Erythroblast (primary cell): ENCODE measurements at regions not wholly inside any gene's neighbourhood (a gene's known extent, or its start where the extent isn't known, plus 50 kb on each side); places are given as distances from the start of the nearest gene placed in this dataset.

ENCODE experiments used
- DNase-seq, 2 experiments: peaks; one replicate each; lab custom pipeline; 2025; lab: John Stamatoyannopoulos, UW
- GATA1 ChIP-seq: IDR thresholded peaks from 2 replicates; pipeline ENCODE4 v1.6.1; 2011; ENCODE audit warnings: low read depth, mild to moderate bottlenecking, control low read depth, low read length, moderate library complexity
- POLR2A ChIP-seq: IDR thresholded peaks from 2 replicates; pipeline ENCODE4 v1.6.1; 2011; ENCODE audit warnings: mild to moderate bottlenecking, low read length

DNA sequence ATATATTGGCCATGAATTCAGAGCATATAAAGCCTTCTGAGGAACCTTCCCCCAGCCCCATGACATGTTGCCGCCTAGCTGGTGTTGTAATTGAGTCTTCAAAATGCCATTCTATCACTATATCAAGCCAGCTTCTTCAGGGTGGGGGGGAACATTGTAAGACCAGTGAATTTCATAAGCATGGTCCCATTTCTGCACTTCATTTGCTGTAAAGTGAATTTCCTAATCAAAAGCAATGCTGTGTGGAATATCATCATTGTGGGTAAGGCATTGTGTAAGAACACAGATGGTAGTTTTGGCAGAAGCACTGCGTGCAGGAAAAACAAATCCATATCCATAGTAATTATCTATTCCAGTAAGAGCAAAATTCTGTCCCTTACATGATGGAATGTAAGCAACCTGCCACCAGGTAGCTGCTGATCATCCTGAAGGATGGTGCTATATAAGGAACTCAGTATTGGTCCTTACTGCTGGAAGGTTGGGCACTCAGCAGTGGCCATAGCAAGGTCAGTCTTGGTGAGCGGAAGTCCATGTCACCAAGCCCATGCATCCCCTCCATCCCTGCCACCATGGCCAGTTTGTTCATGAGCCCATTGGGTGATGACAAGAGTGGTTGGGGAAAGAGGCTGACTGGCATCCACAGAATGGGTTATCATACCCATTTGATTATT lies 159.4 kb downstream of the COPS8 start:
- TF ChIP-seq POLR2A (no peak), GATA1 (no peak)
- no peak for DNase-seq

DNA sequence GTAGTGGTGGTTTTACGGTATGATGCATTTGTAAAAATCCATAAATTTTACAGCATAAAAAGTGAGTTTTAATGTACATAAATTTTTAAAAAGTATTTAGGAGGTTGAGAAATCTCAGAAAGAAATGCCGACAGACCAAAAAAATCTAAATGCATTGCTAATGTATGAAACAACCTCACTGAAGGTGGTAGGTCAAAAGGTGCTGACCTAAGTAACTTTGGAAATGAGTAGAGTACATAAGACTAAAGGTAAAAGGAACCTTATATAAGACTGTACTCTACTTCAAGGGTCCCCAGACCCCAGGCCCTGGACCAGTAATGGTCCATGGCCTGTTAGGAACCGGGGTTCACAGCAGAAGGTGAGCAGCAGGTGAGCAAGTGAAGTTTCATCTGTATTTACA lies 163.4 kb downstream of the COL6A3 start:
- TF ChIP-seq POLR2A (no peak), GATA1 (no peak)
- no peak for DNase-seq

- TF ChIP-seq POLR2A (no peak), GATA1 (no peak)
- no peak for DNase-seq
These were observed 162.0 kb downstream of the COL6A3 start for GRCh38 chr2:237251986-237252385.

DNA sequence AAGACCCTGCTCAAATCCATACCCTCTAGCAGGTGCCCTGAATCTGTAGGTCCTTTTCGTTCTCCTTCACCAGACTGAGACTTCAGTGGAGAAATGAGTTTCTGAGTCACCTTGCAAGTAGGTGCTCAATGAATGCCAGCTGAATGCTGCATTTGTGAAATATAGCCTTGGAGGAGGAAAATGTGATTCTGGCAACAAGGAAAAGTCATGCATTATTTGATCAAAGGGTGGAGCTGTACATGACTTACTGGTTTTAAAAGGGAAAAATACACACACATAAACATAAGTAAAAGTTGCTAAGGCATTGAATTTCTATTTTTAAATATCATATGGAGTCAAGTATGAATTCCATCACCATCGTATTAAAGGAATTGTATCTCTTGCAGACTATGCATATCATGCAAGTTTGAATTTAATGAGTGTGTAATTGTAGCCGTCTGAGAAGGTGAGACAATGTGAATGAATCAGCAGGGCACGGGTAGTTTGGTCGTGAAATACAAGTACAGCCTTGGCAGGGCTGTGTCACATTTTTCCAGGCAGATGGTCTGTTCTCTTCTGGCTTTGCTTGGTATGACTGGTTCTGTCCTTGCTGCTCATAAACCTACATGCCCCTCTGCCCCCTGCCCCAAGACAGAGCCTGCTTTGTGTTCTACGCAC lies 160.8 kb downstream of the COL6A3 start:
- no peak for DNase-seq
- TF ChIP-seq POLR2A (no peak), GATA1 (no peak)

- no peak for DNase-seq
- TF ChIP-seq GATA1 (no peak), POLR2A (no peak)
These were observed 159.5 kb downstream of the COL6A3 start for GRCh38 chr2:237254369-237254861.

DNA sequence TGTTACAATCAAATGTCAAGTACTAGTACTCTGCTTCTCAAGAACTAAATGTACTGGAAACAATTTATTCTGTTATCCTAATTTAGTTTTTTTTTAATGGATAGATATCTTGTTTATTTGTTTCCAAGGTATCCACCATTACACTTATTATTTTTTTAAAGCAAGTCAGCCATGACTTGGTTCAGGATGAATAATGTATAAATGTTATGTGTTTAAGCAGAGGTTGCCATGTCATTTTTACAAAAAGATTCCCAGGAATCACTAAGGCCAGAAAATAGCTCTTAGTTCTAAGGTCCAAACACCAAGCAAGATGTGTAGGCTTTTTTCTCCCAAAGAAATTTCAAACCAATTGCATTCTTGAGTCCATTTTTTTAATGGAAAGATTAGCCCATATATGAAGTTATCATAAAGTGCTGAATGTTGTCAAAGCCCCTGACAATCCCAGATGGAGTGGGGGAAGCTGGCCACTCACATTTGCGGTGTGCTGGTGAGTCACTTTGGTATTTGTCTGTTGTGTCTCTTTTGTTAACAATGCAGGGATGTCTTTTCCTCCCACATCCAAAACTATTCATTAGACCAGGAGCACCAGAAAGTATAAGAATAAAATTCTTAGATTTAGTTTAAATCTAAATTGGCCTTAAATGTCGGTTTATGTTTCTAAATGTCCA lies 158.9 kb downstream of the COL6A3 start:
- no peak for TF ChIP-seq GATA1
- no peak for TF ChIP-seq POLR2A
- DNase-seq, result no peak

DNA sequence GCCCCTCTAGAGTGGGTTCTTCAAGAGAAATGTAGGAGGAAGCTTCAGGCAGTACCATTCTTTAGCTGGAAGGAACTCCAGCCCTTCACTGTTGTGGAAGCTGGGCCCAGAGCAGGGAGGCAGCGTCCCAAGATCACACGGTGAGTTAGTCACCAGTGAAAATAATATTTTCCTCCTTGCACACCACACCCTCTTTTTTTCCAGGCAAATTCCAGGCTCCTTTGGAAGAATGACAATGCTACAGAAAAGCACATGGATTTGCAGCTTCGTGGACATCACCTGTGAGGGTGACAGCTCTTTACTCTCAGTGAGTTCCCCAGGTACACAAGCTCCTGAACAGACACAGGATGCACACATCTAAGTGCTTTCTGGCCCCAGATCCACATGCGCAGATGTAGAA lies 157.1 kb downstream of the COL6A3 start:
- TF ChIP-seq GATA1 (no peak), POLR2A (no peak)
- no peak for DNase-seq

- TF ChIP-seq GATA1 (no peak), POLR2A (no peak)
- no peak for DNase-seq
These were observed 156.5 kb downstream of the COL6A3 start for GRCh38 chr2:237257471-237257951.

- no peak for DNase-seq
- no peak for TF ChIP-seq POLR2A
- no peak for TF ChIP-seq GATA1
These were observed 155.8 kb downstream of the COL6A3 start for GRCh38 chr2:237258116-237258515.

DNA sequence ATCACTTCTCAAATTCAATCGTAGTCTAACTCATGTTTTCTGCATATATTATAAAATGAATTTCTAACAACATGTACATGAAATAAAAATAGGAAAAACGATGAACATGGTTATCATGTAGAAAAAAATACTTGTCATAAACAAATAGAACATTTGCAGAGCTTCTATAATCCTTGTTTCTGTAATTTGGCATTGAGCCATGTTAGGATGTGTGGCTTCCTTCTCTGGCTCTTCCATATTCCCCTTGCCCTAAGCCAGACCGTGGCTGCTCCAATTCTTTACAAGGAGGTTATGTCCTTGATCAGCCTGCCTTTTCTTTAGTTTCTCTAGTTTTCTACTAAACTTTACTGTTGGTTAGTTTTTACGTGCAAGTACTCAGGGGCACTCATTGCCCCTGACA lies 155.3 kb downstream of the COL6A3 start:
- TF ChIP-seq GATA1, result no peak
- TF ChIP-seq POLR2A, result no peak
- DNase-seq, result no peak

DNA sequence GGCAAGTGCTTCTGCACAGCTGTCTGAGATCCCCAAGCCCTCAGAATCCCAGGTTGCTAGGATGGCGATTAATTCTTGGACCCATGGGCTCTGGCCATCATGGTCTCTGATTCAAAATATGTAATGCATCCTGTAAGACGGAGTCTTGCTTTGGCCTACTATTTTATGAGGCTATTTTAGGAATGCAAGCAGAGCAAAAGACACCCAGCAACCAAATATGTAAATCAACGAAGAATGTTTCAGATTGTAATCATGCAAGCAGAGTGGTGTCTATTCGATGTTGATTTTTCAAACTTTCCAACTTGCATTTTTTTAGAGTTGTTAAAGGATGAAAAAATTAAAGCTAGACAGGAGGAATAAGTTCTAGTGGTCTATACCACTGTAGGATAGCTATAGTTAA lies 154.8 kb downstream of the COL6A3 start:
- no peak for TF ChIP-seq GATA1
- no peak for TF ChIP-seq POLR2A
- no peak for DNase-seq

- TF ChIP-seq GATA1 (no peak), POLR2A (no peak)
- DNase-seq, result no peak
These were observed 153.8 kb downstream of the COL6A3 start for GRCh38 chr2:237260039-237260620.

- TF ChIP-seq POLR2A (no peak), GATA1 (no peak)
- no peak for DNase-seq
These were observed 153.3 kb downstream of the COL6A3 start for GRCh38 chr2:237260686-237261085.

DNA sequence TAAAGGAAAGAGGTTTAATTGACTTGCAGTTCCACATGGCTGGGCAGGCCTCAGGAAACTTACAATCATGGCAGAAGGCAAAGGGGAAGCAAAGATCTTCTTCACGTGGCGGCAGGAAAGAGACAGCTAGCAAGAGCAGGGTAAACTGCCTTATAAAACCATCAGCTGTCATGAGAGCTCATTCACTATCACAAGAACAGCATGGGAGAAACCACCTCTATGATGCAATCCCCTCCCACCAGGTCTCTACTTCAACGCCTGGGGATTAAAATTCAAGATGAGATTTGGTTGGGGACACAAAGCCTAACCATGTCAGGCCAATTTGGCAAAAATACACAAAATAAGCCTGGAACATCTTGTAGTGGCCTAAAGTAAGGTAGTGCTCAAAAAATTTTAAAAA lies 152.6 kb downstream of the COL6A3 start:
- TF ChIP-seq GATA1 (no peak), POLR2A (no peak)
- no peak for DNase-seq
